ENCODE measurements at regions not wholly inside any gene's neighbourhood (a gene's known extent, or its start where the extent isn't known, plus 50 kb on each side); places are given as distances from the start of the nearest gene placed in this dataset.

DNA sequence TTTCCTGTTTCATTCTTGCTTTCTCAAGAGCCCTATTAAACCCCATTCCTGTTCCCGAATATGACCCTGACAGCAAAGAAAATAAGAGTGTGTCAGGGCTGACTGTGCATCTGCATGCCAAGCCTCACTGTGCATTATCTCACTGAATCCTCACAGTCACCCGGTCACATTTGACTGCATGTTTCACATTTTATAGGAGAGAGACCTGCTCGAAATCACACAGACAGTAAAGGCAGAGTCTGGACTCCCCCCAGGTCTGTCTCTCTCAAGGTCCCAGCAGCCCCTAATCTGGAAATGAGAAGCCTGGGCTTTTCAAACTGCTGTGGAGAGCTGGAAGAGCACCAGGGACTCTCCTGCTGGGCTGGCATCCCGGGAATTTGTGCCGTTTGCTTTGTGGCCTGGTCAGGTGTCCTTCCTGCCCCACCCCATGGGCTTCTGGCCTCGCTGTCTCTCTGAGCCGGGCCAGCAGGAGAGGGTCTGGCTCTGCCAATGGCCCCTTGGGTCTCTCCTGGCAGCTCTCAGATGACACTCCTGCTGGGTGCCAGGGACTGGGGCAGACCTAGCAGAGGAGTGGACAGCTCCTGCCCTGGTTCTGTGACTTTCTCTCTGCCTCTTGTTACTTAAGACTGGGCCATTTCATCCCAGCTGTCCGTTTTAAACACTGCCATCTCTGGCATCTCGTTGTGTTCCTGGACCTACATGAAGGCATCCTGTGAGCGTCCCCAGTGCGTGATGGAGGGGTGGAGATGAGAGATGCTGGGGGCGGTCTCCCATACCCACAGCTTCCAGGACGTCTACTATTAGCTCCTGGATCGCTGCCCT lies 173.6 kb downstream of the ARHGAP12 start:
- no peak for DNase-seq

DNA sequence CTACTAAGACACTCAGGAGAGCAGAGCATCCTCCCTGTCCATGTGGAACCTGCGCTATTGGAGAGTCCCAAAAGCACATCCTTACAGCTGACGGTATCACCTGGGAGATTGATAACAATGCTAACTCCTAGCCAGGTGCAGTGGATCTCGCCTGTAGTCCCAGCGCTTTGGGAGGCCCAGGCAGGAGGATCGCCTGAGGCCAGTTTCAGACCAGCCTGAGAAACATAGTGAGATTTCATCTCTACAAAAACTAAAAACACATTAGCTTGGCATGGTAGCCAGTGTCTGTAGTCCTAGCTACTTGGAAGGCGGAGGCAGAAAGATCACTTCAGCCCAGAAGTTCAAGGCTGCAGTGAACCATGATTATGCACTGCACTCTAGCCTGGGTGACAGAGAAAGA lies 174.9 kb downstream of the ARHGAP12 start:
- no peak for DNase-seq

DNA sequence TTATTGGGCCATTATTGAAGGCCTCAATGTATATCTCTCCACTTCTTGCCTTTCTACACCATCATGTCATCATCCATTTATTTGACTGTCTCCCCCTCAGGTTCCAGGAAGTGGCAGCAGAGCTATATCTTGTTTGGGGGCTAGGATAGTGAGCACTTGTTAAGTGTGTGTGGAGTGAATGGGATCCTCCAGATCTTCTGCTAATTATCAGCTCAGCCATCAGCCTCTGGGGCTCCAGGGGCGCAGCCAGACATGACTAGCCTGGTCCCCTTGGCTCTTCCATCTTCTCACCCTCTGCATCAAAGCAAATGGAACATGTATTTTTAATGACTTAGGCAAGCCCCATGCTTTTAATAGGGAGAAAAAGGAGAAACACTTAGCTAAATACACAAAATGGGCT lies 176.5 kb downstream of the ARHGAP12 start:
- DNase-seq: no peak

- DNase-seq: no peak
These were observed 176.9 kb downstream of the ARHGAP12 start for GRCh38 chr10:31751738-31752080.

DNA sequence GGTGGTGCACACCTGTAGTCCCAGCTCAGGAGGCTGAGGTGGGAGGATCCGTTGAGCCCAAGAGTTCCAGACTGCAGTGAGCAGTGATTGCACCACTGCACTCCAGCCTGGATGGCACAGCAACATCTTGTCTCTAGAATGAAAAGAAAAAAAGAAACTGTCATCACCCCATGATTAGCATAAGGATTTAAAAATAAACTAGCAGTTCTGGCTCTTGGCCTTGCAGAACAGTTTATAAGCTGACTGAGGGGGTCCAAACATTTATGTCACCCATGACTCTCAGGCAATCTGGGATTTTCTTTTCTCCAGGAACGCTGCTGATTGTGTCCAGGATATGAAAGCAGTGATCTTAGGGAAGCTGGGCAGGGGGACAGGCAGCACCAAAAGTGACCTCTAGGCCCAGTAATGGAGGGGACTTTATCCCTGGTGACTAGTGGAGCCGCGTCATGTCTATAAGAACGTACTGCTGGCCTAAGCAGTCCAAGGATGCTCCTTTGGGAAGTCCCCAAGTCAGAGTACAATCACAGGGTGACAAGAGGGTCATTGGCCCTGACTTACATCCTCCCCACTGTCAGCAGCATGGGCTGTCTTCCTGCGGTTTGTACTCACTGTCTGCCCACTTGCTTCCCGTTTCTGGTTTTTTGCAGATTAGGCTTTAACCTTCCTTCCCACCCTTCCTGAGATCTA lies 177.4 kb downstream of the ARHGAP12 start:
- no peak for DNase-seq

GRCh38 chr10:31749981-31750840 lies 178.4 kb downstream of the ARHGAP12 start:
- DNase-seq: no peak

DNA sequence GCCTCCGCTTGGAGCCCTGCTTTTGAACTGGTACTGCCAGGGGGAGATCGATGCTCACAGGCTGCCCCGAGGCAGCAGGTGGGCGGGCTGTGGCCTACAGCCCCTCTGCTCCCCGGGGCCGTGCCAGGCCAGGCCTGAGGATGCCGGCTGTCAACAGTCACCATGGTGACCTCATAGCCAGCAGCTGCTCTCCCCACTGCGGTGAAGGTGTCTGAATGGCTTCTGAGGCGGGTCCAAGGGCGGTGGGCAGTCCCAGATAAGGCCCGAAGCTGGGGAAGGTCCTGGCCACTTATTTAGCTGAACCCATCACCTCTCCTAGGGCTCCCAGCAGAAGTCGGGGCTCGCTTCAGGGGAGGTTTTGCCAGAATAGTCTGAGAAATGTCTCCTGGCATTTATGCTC lies 179.3 kb downstream of the ARHGAP12 start:
- DNase-seq: no peak

GRCh38 chr10:31745612-31746376 lies 182.8 kb downstream of the ARHGAP12 start:
- peak; percentile 92 for DNase-seq

DNA sequence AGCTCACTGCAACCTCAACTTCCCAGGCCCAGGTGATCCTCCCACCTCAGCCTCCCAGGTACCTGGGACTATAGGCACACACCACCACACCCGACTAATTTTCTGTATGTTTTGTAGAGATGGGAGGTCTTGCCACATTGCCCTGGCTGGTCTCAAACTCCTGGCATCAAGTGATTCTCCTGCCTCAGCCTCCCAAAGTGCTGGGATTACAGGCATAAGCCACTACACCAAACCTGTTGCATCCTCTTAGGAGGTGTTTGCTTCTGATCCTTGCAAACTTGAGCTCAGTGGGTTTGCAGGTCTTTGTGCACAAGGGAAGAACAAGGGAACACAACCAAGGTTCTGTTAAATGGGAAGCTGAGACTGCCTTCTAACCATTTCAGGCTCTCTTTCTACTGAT lies 184.6 kb downstream of the ARHGAP12 start:
- no peak for DNase-seq

- no peak for DNase-seq
These were observed 186.4 kb downstream of the ARHGAP12 start for GRCh38 chr10:31742255-31742654.

DNA sequence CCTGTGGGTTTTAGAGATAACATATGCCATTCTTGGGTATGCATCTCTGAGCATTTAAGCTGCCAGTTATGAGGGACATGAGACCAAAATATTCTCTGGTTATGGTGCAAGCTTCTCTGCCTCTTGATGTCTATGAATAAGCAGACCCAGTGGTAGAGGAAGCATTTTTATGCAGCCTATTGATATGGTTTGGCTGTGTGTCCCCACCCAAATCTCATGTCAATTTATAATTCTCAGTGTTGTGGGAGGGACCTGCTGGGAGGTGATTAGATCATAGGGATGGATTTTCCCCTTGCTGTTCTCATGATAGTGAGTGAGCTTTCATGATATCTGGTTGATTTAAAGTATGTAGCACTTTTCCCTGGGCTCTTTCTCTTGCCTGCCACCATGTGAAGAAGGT lies 187.2 kb downstream of the ARHGAP12 start:
- no peak for DNase-seq

GRCh38 chr10:31739711-31740110 lies 188.9 kb downstream of the ARHGAP12 start:
- DNase-seq: no peak

GRCh38 chr10:31739146-31739545 lies 189.5 kb downstream of the ARHGAP12 start:
- DNase-seq: no peak

- no peak for DNase-seq
These were observed 196.9 kb downstream of the ARHGAP12 start for GRCh38 chr10:31731711-31732110.

DNA sequence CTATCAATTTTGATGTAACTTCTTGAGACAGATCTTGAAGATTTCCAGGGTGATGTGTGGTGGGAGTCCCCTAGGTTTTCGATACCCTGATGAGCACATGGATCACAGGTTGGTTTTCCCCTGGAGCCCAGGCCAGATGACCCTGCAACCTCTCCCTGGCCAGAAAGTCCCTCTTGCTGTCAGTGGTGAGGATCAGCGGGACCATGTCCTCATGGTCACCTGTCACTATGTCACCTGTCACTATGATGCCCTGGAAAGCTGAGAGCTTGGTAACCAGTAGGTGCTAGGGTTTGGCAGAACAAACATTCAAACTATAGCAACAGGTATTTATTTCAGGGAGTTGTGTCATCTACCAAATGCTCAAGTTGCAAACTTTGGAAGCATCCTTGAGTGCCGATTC lies 197.9 kb downstream of the ARHGAP12 start:
- no peak for DNase-seq

GRCh38 chr10:31728698-31729224 lies 199.9 kb downstream of the ARHGAP12 start:
- DNase-seq: no peak

DNA sequence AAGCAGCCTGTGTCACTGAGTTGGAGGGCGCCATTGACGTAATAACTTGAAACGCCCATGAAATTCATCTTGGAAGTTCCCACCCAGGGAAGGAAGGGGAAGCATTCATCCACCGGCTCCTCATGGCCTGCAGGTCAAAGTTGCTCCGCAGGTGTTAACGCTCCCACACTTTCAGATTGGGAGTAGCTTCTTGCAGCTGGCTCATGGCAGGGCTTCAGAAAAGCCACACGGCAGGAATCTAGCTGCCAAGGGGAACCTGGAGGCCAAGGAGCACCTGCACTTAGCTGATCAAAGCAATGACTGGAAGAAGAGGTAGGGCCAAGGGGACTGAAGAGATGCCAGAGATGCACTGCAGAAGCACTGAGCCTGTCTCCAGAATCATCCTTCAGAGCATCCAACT lies 203.2 kb downstream of the ARHGAP12 start:
- DNase-seq: no peak

DNA sequence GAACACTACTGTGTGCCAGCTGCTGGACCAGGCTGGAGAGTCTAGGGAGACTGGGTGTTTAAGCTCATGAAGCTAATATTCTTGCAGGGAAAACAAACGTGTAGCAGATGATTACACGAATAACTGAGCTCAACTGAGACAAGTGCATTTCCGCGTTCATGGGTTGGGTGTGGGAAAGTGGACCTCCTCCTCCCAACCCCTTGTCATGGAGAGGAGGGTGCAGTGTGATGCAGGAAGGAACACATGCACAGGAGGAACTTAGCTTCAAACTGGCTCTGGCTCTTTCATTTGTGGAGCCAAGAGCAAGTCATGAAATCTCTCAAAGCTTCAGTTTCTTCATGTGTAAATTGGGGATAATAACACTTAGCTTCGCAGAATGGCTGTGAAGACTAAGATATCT lies 204.3 kb downstream of the ARHGAP12 start:
- no peak for DNase-seq

- DNase-seq: no peak
These were observed 205.4 kb downstream of the ARHGAP12 start for GRCh38 chr10:31723106-31723750.

DNA sequence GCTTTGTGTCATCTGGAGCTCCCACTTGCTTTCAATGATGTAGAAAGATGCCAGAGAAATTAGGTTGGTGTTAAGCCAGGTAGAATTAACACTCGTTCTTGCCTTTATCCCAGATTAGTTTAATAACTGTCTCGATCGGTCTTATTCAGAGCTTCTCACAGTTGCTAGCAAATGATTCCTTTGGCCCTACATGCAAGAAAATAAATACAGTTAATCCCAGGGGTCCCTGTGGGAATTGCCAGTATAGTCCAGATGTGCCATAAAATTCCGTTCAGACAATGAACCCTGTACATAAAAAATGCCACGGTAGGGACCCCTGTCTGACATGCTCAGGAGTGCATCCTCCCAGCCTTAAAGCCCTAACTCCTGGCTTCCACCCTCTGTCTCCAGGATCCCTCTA lies 207.5 kb downstream of the ARHGAP12 start:
- no peak for DNase-seq

GRCh38 chr10:31720546-31720945 lies 208.1 kb downstream of the ARHGAP12 start:
- no peak for DNase-seq

DNA sequence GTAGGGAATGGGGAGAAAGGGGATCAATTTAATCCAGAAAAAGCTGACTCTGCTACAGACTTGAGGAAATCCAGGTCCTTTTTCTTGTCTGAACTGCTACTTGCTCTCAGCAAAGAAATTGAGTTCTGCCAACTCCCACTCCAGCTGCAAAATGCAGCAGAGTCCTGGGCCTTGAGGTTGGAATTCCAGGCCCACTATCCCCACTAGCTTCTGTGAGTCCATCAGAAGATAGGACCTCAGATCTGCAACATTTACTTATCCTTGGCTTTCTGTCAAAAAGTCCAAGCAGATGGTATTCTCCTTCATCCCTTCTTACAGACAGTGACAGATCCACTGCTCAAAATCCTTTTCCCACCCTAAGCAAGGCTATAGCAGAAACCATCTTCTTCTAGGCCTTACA lies 219.2 kb downstream of the ARHGAP12 start:
- no peak for DNase-seq
